ENCODE measurements at regions not wholly inside any gene's neighbourhood (a gene's known extent, or its start where the extent isn't known, plus 50 kb on each side); places are given as distances from the start of the nearest gene placed in this dataset.

DNA sequence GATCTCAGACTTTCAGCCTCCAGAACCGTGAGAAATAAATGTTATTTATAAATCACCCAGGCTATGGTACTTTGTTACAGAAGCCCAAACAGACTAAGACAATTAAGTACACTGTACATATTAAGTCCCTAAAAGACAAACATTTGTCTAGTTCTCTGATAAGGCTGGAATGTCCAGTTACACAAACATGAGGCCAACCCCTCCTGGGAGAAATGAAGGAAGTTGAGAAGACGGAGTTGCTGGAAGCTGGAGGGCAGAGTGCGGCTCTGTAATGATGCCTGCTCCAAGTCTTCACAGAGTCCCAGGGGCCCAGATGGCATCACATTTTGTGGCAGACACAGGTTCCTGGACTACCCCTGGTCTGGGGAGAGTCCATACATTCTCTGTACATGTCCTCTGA is 79.2 kb upstream of the ST8SIA3 start:
- no peaks in the 10 kb centered on the region for H3K4me1 ChIP-seq
- no peak overlapping the region for H3K27ac ChIP-seq
- no peak overlapping the region for H3K9ac ChIP-seq
- no peaks in the 10 kb centered on the region for H3K36me3 ChIP-seq
- H3K9me3 ChIP-seq: no peaks in the 10 kb centered on the region
- H3K27me3 ChIP-seq: no peaks in the 10 kb centered on the region
- H3K4me2 ChIP-seq: no peak overlapping the region
- H3K4me3 ChIP-seq: no peak overlapping the region
- no peaks in the 10 kb centered on the region for H4K20me1 ChIP-seq
- TF ChIP-seq Cebpa-rat (IDR thresholded peaks at IDR 0.05): no peak

GRCh38 chr18:57275111-57275510 is 77.2 kb upstream of the ST8SIA3 start:
- Histone ChIP-seq H3K9ac (no peak overlapping the region), H3K27ac (no peak overlapping the region), H3K4me3 (no peak overlapping the region), H3K4me2 (no peak overlapping the region), H3K36me3 (no peaks in the 10 kb centered on the region), H3K9me3 (no peaks in the 10 kb centered on the region), H3K27me3 (no peaks in the 10 kb centered on the region), H3K4me1 (no peaks in the 10 kb centered on the region), H4K20me1 (no peaks in the 10 kb centered on the region)
- TF ChIP-seq Cebpa-rat (IDR thresholded peaks at IDR 0.05): no peak

GRCh38 chr18:57276829-57277228 is 75.5 kb upstream of the ST8SIA3 start:
- Histone ChIP-seq H4K20me1 (no peaks in the 10 kb centered on the region), H3K9ac (no peak overlapping the region), H3K4me1 (no peaks in the 10 kb centered on the region), H3K4me3 (no peak overlapping the region), H3K36me3 (no peaks in the 10 kb centered on the region), H3K27ac (no peak overlapping the region), H3K27me3 (no peaks in the 10 kb centered on the region), H3K4me2 (no peak overlapping the region), H3K9me3 (no peaks in the 10 kb centered on the region)
- TF ChIP-seq Cebpa-rat (IDR thresholded peaks at IDR 0.05): no peak

DNA sequence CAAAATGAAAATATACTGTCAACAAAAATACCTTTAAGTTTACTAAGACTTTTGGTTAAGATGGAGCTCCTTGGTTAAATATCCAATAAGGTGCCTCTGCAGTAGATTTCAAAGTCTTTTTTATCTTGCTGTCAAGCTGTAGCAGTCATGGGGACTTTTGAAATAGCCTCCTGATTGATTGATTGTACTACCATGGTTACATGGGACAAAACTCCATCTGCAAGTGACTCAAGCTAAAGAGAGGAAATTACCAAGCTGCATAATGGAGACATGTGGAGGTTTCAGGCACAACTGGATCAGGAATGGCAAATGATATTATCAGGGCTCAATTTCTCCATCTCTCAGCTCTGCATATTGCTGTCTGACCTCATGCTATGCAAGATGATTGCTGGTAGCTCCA is 73.4 kb upstream of the ST8SIA3 start:
- Histone ChIP-seq H3K4me3 (no peak overlapping the region), H3K36me3 (no peaks in the 10 kb centered on the region), H3K27me3 (no peaks in the 10 kb centered on the region), H4K20me1 (no peaks in the 10 kb centered on the region), H3K9me3 (no peaks in the 10 kb centered on the region), H3K4me1 (no peaks in the 10 kb centered on the region), H3K27ac (no peak overlapping the region), H3K9ac (no peak overlapping the region), H3K4me2 (no peak overlapping the region)
- no peak for TF ChIP-seq Cebpa-rat (IDR thresholded peaks at IDR 0.05)

- Histone ChIP-seq H3K27ac (no peak overlapping the region), H3K4me1 (peaks cover 13% of the 10 kb centered on the region), H3K27me3 (no peaks in the 10 kb centered on the region), H3K4me2 (no peak overlapping the region), H3K36me3 (no peaks in the 10 kb centered on the region), H3K9me3 (no peaks in the 10 kb centered on the region), H3K9ac (no peak overlapping the region), H4K20me1 (no peaks in the 10 kb centered on the region), H3K4me3 (no peak overlapping the region)
- no peak for TF ChIP-seq Cebpa-rat (IDR thresholded peaks at IDR 0.05)
Measured at GRCh38 chr18:57281519-57281918, 70.8 kb upstream of the ST8SIA3 start.

GRCh38 chr18:57286949-57287348 is 65.4 kb upstream of the ST8SIA3 start:
- H3K4me1 ChIP-seq: peaks cover 48% of the 10 kb centered on the region
- H3K4me2 ChIP-seq: peak overlapping the region; percentile 75
- no peak overlapping the region; the same call in 1 of the 2 replicates for H3K9ac ChIP-seq
- no peaks in the 10 kb centered on the region for H3K36me3 ChIP-seq
- no peaks in the 10 kb centered on the region for H4K20me1 ChIP-seq
- 0 out of 2 replicates have a peak overlapping the region, but pooled peaks have one; percentile 1 for H3K4me3 ChIP-seq
- no peak for TF ChIP-seq Cebpa-rat (IDR thresholded peaks at IDR 0.05)
- H3K27me3 ChIP-seq: no peaks in the 10 kb centered on the region
- H3K27ac ChIP-seq: peak overlapping the region; percentile 20; the same call in 1 of the 2 replicates
- H3K9me3 ChIP-seq: peaks cover 17% of the 10 kb centered on the region

DNA sequence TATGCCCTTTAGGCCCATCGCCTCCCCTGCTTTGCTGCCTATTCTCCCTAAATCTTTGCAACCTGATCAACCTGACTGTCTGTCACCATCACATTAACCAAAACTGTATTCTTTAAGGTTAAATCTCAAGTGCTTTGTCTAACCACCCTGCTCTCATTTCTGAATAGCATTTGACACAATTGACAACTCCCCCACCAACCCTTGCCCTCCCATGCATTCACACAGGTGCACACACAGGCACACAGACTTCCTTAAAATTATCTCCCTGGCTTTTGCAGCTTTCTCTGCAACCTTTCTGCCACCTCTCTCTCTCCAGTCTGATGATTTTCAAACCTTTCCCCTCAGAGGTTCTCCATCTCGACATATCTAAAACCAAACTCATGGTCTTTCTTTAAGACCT is 64.6 kb upstream of the ST8SIA3 start:
- H3K4me3 ChIP-seq: no peak overlapping the region
- peaks cover 56% of the 10 kb centered on the region for H3K4me1 ChIP-seq
- TF ChIP-seq Cebpa-rat (IDR thresholded peaks at IDR 0.05): no peak
- peaks cover 17% of the 10 kb centered on the region for H3K9me3 ChIP-seq
- peak overlapping the region; percentile 20; the same call in 1 of the 2 replicates for H3K27ac ChIP-seq
- H3K36me3 ChIP-seq: no peaks in the 10 kb centered on the region
- H4K20me1 ChIP-seq: no peaks in the 10 kb centered on the region
- H3K9ac ChIP-seq: no peak overlapping the region
- no peaks in the 10 kb centered on the region for H3K27me3 ChIP-seq
- peak overlapping the region; percentile 75 for H3K4me2 ChIP-seq

- Histone ChIP-seq H3K4me3 (no peak overlapping the region), H3K27me3 (no peaks in the 10 kb centered on the region), H3K4me1 (peaks cover 28% of the 10 kb centered on the region), H4K20me1 (no peaks in the 10 kb centered on the region), H3K4me2 (no peak overlapping the region), H3K9me3 (peaks cover 10% of the 10 kb centered on the region; the same call in 1 of the 2 replicates), H3K9ac (no peak overlapping the region), H3K27ac (no peak overlapping the region), H3K36me3 (no peaks in the 10 kb centered on the region)
- no peak for TF ChIP-seq Cebpa-rat (IDR thresholded peaks at IDR 0.05)
Measured at GRCh38 chr18:57294547-57294946, 57.8 kb upstream of the ST8SIA3 start.

DNA sequence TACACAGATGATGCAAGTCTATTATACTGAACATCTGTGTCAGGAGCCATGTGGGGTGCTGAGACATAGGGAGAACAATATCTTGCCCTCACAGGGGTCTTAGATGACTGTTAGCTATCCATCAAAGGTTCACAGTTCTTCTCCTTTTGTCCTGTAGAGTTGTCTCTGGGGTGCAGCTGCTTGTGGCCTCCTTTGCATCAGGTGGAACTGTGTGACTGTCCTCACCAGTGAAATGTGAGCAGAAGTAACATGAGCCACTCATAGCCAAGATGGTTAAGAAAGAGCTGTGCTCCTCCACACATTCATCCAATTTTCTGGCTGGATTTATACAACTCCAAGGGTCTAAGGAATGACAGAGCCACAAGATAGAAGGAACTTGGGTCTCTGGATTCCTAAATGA is 56.0 kb upstream of the ST8SIA3 start:
- TF ChIP-seq Cebpa-rat (IDR thresholded peaks at IDR 0.05): no peak
- no peak overlapping the region for H3K4me3 ChIP-seq
- no peak overlapping the region for H3K27ac ChIP-seq
- H3K4me2 ChIP-seq: no peak overlapping the region
- no peaks in the 10 kb centered on the region for H3K9me3 ChIP-seq
- no peaks in the 10 kb centered on the region for H3K36me3 ChIP-seq
- peaks cover 19% of the 10 kb centered on the region for H3K4me1 ChIP-seq
- H3K9ac ChIP-seq: no peak overlapping the region
- H4K20me1 ChIP-seq: no peaks in the 10 kb centered on the region
- H3K27me3 ChIP-seq: no peaks in the 10 kb centered on the region

DNA sequence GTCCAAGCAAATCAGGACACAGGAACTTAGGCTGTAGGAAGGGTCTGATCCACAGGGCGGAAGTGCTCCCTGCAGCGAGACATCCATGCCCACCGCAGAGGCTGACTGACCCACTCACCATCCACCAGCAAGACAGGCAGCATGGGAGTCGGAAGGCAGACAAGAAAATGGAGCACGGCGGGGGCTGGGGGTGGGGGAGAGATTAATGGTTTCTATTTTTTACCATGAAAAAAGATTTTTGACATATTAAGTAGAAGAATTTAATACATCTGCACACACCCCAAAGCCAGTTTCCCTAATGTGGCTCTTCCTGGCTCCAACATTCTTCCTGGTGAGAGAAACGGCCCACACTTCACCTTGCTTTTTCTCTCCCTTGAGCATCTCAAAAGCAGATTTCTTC is 55.1 kb upstream of the ST8SIA3 start:
- Histone ChIP-seq H3K4me1 (peaks cover 16% of the 10 kb centered on the region), H3K27ac (no peak overlapping the region), H3K9me3 (no peaks in the 10 kb centered on the region), H3K4me2 (no peak overlapping the region), H3K36me3 (no peaks in the 10 kb centered on the region), H3K4me3 (no peak overlapping the region), H3K9ac (no peak overlapping the region), H4K20me1 (no peaks in the 10 kb centered on the region), H3K27me3 (no peaks in the 10 kb centered on the region)
- no peak for TF ChIP-seq Cebpa-rat (IDR thresholded peaks at IDR 0.05)

- no peak overlapping the region for H3K4me2 ChIP-seq
- TF ChIP-seq Cebpa-rat (IDR thresholded peaks at IDR 0.05): no peak
- H3K4me1 ChIP-seq: peaks cover 7% of the 10 kb centered on the region; the same call in 1 of the 2 replicates
- no peak overlapping the region for H3K4me3 ChIP-seq
- H4K20me1 ChIP-seq: no peaks in the 10 kb centered on the region
- H3K36me3 ChIP-seq: no peaks in the 10 kb centered on the region
- no peak overlapping the region for H3K27ac ChIP-seq
- no peak overlapping the region for H3K9ac ChIP-seq
- no peaks in the 10 kb centered on the region for H3K9me3 ChIP-seq
- H3K27me3 ChIP-seq: no peaks in the 10 kb centered on the region
Measured at GRCh38 chr18:57299931-57300330, 52.4 kb upstream of the ST8SIA3 start.

Measured in BLaER1 (cell line).